OCI-M1 (cell line): ENCODE measurements at regions not wholly inside any gene's neighbourhood (a gene's known extent, or its start where the extent isn't known, plus 50 kb on each side); places are given as distances from the start of the nearest gene placed in this dataset.
A peak's percentile ranks its signal among the peaks of the same experiment; 100 is the strongest.

Experiments
- DNase-seq: peaks from one replicate; lab custom pipeline; 2025; lab: John Stamatoyannopoulos, UW

- peak; percentile 83 for DNase-seq
Observed at GRCh38 chr1:94734963-94735901, 84.9 kb upstream of the SLC44A3 start.

GRCh38 chr1:94731891-94732290, 88.3 kb upstream of the SLC44A3 start:
- no peak for DNase-seq

GRCh38 chr1:94730450-94730849, 89.7 kb upstream of the SLC44A3 start:
- no peak for DNase-seq

GRCh38 chr1:94729267-94729666, 90.9 kb upstream of the SLC44A3 start:
- no peak for DNase-seq

- DNase-seq: no peak
Observed at GRCh38 chr1:94727846-94728715, 92.1 kb upstream of the SLC44A3 start.

GRCh38 chr1:94726981-94727685, 93.0 kb upstream of the SLC44A3 start:
- DNase-seq: no peak

GRCh38 chr1:94725566-94725965, 94.6 kb upstream of the SLC44A3 start:
- peak; percentile 14 for DNase-seq

GRCh38 chr1:94723894-94724293, 96.3 kb upstream of the SLC44A3 start:
- no peak for DNase-seq

- no peak for DNase-seq
Observed at GRCh38 chr1:94723463-94723862, 96.7 kb upstream of the SLC44A3 start.

- no peak for DNase-seq
Observed at GRCh38 chr1:94722181-94722580, 98.0 kb upstream of the SLC44A3 start.

GRCh38 chr1:94721240-94721639, 98.9 kb upstream of the SLC44A3 start:
- peak; percentile 39 for DNase-seq

- DNase-seq: no peak
Observed at GRCh38 chr1:94719926-94720793, 100.0 kb upstream of the SLC44A3 start.

GRCh38 chr1:94716965-94717364, 103.2 kb upstream of the SLC44A3 start:
- DNase-seq: peak; percentile 2

- no peak for DNase-seq
Observed at GRCh38 chr1:94715321-94715720, 104.8 kb upstream of the SLC44A3 start.

- DNase-seq: no peak
Observed at GRCh38 chr1:94714552-94714951, 105.6 kb upstream of the SLC44A3 start.

GRCh38 chr1:94714152-94714551, 106.0 kb upstream of the SLC44A3 start:
- DNase-seq: no peak

GRCh38 chr1:94713472-94714141, 106.5 kb upstream of the SLC44A3 start:
- peak; percentile 76 for DNase-seq

GRCh38 chr1:94709891-94710581, 110.1 kb upstream of the SLC44A3 start:
- no peak for DNase-seq

GRCh38 chr1:94708811-94709210, 111.3 kb upstream of the SLC44A3 start:
- no peak for DNase-seq

- no peak for DNase-seq
Observed at GRCh38 chr1:94708299-94708685, 111.9 kb upstream of the SLC44A3 start.
